Osteocyte (in vitro differentiated cells): ENCODE measurements at regions not wholly inside any gene's neighbourhood (a gene's known extent, or its start where the extent isn't known, plus 50 kb on each side); places are given as distances from the start of the nearest gene placed in this dataset.
"Not testable (repeated sequence)": the region's sequence is repeated elsewhere in the genome, so short reads cannot be mapped to it uniquely, and the experiment has no call there.

Source experiments
- DNase-seq: peaks from one replicate; pipeline ENCODE4 v3.0.0; 2021; ENCODE audit warnings: mixed read lengths; ENCODE audit not compliant: unreplicated experiment; ENCODE audit errors: extremely low spot score
- H3K27ac Mint-ChIP-seq: one replicate; pipeline ENCODE4 v1.8.0; 2021; ENCODE audit warnings: mild to moderate bottlenecking, mixed read lengths; ENCODE audit not compliant: unreplicated experiment
- H3K27me3 Mint-ChIP-seq: one replicate; pipeline ENCODE4 v1.8.0; 2021; ENCODE audit warnings: mixed read lengths; ENCODE audit not compliant: unreplicated experiment
- H3K36me3 Mint-ChIP-seq: one replicate; pipeline ENCODE4 v1.8.0; 2021; ENCODE audit warnings: mixed read lengths; ENCODE audit not compliant: unreplicated experiment
- H3K4me1 Mint-ChIP-seq: one replicate; pipeline ENCODE4 v1.8.0; 2021; ENCODE audit warnings: mixed read lengths; ENCODE audit not compliant: unreplicated experiment
- H3K4me3 Mint-ChIP-seq: one replicate; pipeline ENCODE4 v1.8.0; 2021; ENCODE audit warnings: mild to moderate bottlenecking, moderate library complexity, mixed read lengths; ENCODE audit not compliant: unreplicated experiment
- H3K9me3 Mint-ChIP-seq: one replicate; pipeline ENCODE4 v1.8.0; 2021; ENCODE audit warnings: mixed read lengths; ENCODE audit not compliant: unreplicated experiment
- CTCF ChIP-seq: fragments of 200-600 bp; sonication (generic); IDR thresholded peaks from 2 replicates; pipeline ENCODE4 v1.5.0; 2021; ENCODE audit warnings: antibody characterized with exemption, mild to moderate bottlenecking, moderate library complexity

- Mint-ChIP-seq H3K4me1 (no peaks in the 10 kb centered on the region), H3K4me3 (no peak overlapping the region), H3K9me3 (peaks cover 7% of the 10 kb centered on the region), H3K27me3 (peaks cover 7% of the 10 kb centered on the region), H3K36me3 (no peaks in the 10 kb centered on the region), H3K27ac (no peak overlapping the region)
- no peak for DNase-seq
- TF ChIP-seq CTCF = no peak
Observed at GRCh38 chr1:96144636-96145035, 576.9 kb upstream of the PTBP2 start.

GRCh38 chr1:96145492-96145891 is 576.1 kb upstream of the PTBP2 start:
- no peak overlapping the region for H3K4me3 Mint-ChIP-seq
- DNase-seq = no peak
- H3K9me3 Mint-ChIP-seq = peaks cover 7% of the 10 kb centered on the region
- H3K4me1 Mint-ChIP-seq = no peaks in the 10 kb centered on the region
- peaks cover 7% of the 10 kb centered on the region for H3K27me3 Mint-ChIP-seq
- no peak for TF ChIP-seq CTCF
- H3K36me3 Mint-ChIP-seq = no peaks in the 10 kb centered on the region
- no peak overlapping the region for H3K27ac Mint-ChIP-seq

- peaks cover 21% of the 10 kb centered on the region for H3K9me3 Mint-ChIP-seq
- H3K4me1 Mint-ChIP-seq, DNase-seq, H3K27me3 Mint-ChIP-seq, H3K27ac Mint-ChIP-seq, H3K4me3 Mint-ChIP-seq, H3K36me3 Mint-ChIP-seq: not testable (repeated sequence)
Observed at GRCh38 chr1:96152957-96153356, 568.6 kb upstream of the PTBP2 start.

GRCh38 chr1:96157101-96157500 is 564.5 kb upstream of the PTBP2 start:
- Mint-ChIP-seq H3K27ac (no peak overlapping the region), H3K4me1 (no peaks in the 10 kb centered on the region), H3K27me3 (peaks cover 2% of the 10 kb centered on the region), H3K4me3 (no peak overlapping the region), H3K9me3 (peaks cover 21% of the 10 kb centered on the region), H3K36me3 (no peaks in the 10 kb centered on the region)
- no peak for DNase-seq
- TF ChIP-seq CTCF = no peak

GRCh38 chr1:96159379-96159778 is 562.2 kb upstream of the PTBP2 start:
- Mint-ChIP-seq H3K4me1 (no peaks in the 10 kb centered on the region), H3K27me3 (peaks cover 16% of the 10 kb centered on the region), H3K4me3 (no peak overlapping the region)

More at GRCh38 chr1:96159379-96159778, 562.2 kb upstream of the PTBP2 start:
- DNase-seq = no peak
- peaks cover 20% of the 10 kb centered on the region for H3K9me3 Mint-ChIP-seq
- no peak overlapping the region for H3K27ac Mint-ChIP-seq
- no peak for TF ChIP-seq CTCF
- no peaks in the 10 kb centered on the region for H3K36me3 Mint-ChIP-seq
